Fibroblast of the aortic adventitia (primary cell): ENCODE measurements at regions not wholly inside any gene's neighbourhood (a gene's known extent, or its start where the extent isn't known, plus 50 kb on each side); places are given as distances from the start of the nearest gene placed in this dataset.
A peak's percentile ranks its signal among the peaks of the same experiment; 100 is the strongest.

Source experiments
- DNase-seq: peaks from one replicate; pipeline ENCODE4 v3.0.0-alpha.2; 2010; ENCODE audit warnings: low read depth
- H3K4me3 ChIP-seq: 2 replicates; pipeline ENCODE4 v1.5.1; 2011; ENCODE audit warnings: low read depth, mild to moderate bottlenecking, control low read depth, low read length, moderate library complexity
- CTCF ChIP-seq: IDR thresholded peaks from 2 replicates; pipeline ENCODE4 v1.5.1; 2011; ENCODE audit warnings: mild to moderate bottlenecking, low read length, control low read depth, inconsistent platforms; ENCODE audit not compliant: insufficient read depth

- DNase-seq, result no peak
- no peak overlapping the region for H3K4me3 ChIP-seq
- TF ChIP-seq CTCF, result no peak
Measured at GRCh38 chr6:25127076-25127837, 151.9 kb upstream of the CARMIL1 start.

GRCh38 chr6:25130518-25130917, 148.7 kb upstream of the CARMIL1 start:
- DNase-seq, result peak; percentile 24
- no peak overlapping the region for H3K4me3 ChIP-seq
- no peak for TF ChIP-seq CTCF

- no peak overlapping the region for H3K4me3 ChIP-seq
- no peak for TF ChIP-seq CTCF
- no peak for DNase-seq
Measured at GRCh38 chr6:25132934-25133333, 146.2 kb upstream of the CARMIL1 start.

- no peak overlapping the region for H3K4me3 ChIP-seq
- no peak for TF ChIP-seq CTCF
- DNase-seq, result no peak
Measured at GRCh38 chr6:25133568-25133967, 145.6 kb upstream of the CARMIL1 start.

GRCh38 chr6:25136854-25137253, 142.3 kb upstream of the CARMIL1 start:
- H3K4me3 ChIP-seq, result no peak overlapping the region
- TF ChIP-seq CTCF, result no peak
- DNase-seq, result peak; percentile 24

- H3K4me3 ChIP-seq, result peak overlapping the region; percentile 60
- no peak for TF ChIP-seq CTCF
- DNase-seq, result peak; percentile 35
Measured at GRCh38 chr6:25137480-25137879, 141.7 kb upstream of the CARMIL1 start.

GRCh38 chr6:25137916-25138232, 141.3 kb upstream of the CARMIL1 start:
- no peak for TF ChIP-seq CTCF
- no peak for DNase-seq
- peak overlapping the region; percentile 60 for H3K4me3 ChIP-seq
